H54 (cell line): ENCODE measurements at regions not wholly inside any gene's neighbourhood (a gene's known extent, or its start where the extent isn't known, plus 50 kb on each side); places are given as distances from the start of the nearest gene placed in this dataset.

Source experiments
- DNase-seq: peaks from one replicate; pipeline ENCODE4 v3.0.0; 2011; ENCODE audit warnings: low spot score, mixed read lengths; ENCODE audit not compliant: insufficient read length
- FAIRE-seq: peaks from 3 replicates; lab custom pipeline; 2011; peaks lifted over from hg19 to GRCh38; lab: Jason Lieb, UNC
- POLR2A ChIP-seq: IDR thresholded peaks from 2 replicates; pipeline ENCODE4 v1.6.1; 2011; ENCODE audit warnings: low read depth, mild to moderate bottlenecking, low read length

GRCh38 chr2:172658945-172659344 is 76.7 kb upstream of the RAPGEF4 start:
- TF ChIP-seq POLR2A, result no peak
- FAIRE-seq (no peak), DNase-seq (no peak)

GRCh38 chr2:172662099-172662498 is 73.5 kb upstream of the RAPGEF4 start:
- DNase-seq (no peak), FAIRE-seq (no peak)
- no peak for TF ChIP-seq POLR2A

- no peak for DNase-seq
- FAIRE-seq, result no peak
- no peak for TF ChIP-seq POLR2A
These were observed 70.9 kb upstream of the RAPGEF4 start for GRCh38 chr2:172664766-172665165.

- FAIRE-seq (peak; percentile 92), DNase-seq (no peak)
- no peak for TF ChIP-seq POLR2A
These were observed 67.9 kb upstream of the RAPGEF4 start for GRCh38 chr2:172667581-172668325.

- DNase-seq (no peak), FAIRE-seq (no peak)
- no peak for TF ChIP-seq POLR2A
These were observed 64.1 kb upstream of the RAPGEF4 start for GRCh38 chr2:172671501-172671900.

GRCh38 chr2:172672114-172672513 is 63.5 kb upstream of the RAPGEF4 start:
- DNase-seq, result no peak
- no peak for TF ChIP-seq POLR2A
- peak; percentile 66 for FAIRE-seq

GRCh38 chr2:172673056-172673683 is 62.5 kb upstream of the RAPGEF4 start:
- FAIRE-seq (no peak), DNase-seq (no peak)
- TF ChIP-seq POLR2A, result no peak

DNA sequence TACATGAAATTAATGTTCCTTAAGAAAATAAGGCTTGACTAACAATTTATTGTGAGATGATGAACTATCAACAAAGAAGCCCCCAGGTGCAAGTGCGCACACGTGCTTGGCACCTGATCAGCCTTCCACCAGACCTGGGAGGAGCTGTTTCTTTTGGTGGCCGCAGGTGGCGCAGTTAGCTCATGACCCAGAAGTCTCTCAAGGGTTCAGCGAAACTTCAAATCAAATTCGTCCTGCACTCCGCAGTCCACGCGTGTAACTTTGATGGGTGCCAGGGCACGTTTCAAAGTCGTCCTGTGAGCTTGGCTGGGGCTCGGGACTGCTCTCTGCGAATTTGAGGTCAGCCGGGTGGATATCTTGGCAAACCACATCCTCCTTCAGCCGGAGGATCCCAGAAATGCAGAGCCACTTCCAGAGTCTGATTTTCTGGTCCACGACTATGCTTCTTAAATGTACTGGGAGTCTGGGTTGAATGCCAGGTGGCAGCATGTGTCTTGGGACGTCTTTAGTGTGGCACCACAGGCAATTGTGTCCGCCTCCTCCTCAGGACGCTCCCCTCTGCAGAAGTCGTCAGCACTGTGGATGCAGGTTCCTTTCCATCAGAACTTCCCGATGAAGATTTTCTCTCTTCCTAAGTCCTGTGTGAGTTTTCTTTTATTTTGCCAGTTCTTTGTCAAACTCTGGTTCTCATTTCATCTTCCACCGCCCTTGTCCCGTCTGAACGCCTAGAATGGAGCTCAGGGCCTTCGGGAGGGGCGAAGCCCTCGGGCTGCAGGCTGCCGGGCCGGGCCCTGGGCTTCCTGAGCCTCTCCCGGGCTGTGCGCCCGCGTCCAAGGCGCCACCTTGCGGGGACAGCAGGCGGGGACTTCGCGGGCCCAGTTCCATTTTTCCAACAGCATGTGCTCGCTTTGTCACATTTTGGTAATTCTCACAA is 61.3 kb upstream of the RAPGEF4 start:
- no peak for DNase-seq
- no peak for FAIRE-seq

DNA sequence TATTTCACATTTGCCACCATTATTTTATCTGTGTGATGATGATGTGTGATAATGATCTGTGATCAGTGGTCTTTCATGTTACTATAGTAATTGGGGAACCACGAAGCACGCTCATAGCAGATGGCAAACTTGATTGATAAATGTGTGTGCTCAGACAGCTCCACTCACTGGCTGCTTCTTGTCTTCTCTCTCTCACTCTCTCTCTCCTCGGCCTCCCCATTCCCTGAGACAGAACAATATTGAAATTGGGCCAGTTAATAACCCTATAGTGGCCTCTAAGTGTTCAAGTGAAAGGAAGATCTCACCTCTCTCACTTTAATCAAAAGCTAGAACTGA is 60.7 kb upstream of the RAPGEF4 start:
- no peak for FAIRE-seq
- TF ChIP-seq POLR2A, result no peak
- DNase-seq, result no peak

More for the DNA sequence above, 61.3 kb upstream of the RAPGEF4 start:
- TF ChIP-seq POLR2A, result no peak

DNA sequence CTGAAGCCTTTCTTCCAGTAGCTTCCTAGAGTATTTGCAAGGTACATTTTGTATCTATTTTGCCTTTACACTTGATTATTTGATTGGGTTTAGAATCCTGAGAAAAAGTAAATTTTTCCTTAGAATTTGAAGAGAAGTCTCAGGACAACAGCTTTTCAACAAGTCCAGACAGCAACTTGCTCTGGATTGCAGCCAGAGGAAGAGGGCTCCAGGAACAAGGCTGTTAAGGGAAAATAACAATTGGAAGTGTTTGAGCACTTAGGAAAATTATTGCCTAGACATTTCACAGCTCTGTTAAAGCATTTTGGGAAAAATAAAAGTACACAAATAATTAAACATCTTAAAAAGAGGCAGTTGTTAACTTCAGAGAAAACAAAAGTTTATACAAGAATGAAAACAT is 58.3 kb upstream of the RAPGEF4 start:
- no peak for TF ChIP-seq POLR2A
- no peak for FAIRE-seq
- DNase-seq, result no peak

GRCh38 chr2:172680436-172681068 is 55.1 kb upstream of the RAPGEF4 start:
- FAIRE-seq (no peak), DNase-seq (no peak)
- no peak for TF ChIP-seq POLR2A

DNA sequence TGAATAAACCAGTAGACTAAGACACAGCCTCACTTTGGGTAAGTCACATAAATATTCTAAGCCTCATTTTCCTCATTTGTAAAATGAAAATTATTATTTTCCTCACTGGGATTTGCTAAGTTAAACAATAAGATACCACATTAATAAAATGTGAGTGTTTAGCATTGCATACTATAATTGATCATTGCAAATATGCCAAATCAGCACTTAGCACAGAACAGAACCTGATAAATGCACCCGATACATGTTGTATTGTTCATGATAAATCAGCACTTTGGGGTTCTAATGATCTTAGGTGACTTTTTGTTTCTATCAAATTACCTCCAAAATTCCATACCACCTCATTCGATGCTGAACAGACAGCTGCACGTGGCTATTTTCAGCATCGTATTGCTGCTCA is 50.2 kb upstream of the RAPGEF4 start:
- no peak for FAIRE-seq
- DNase-seq, result no peak
- TF ChIP-seq POLR2A, result no peak
